Medulla oblongata (tissue), 1 donor: ENCODE measurements at regions not wholly inside any gene's neighbourhood (a gene's known extent, or its start where the extent isn't known, plus 50 kb on each side); places are given as distances from the start of the nearest gene placed in this dataset.
"Not testable (repeated sequence)": the region's sequence is repeated elsewhere in the genome, so short reads cannot be mapped to it uniquely, and the experiment has no call there.

ENCODE experiments used
- DNase-seq: peaks from one replicate; pipeline ENCODE4 v3.0.0-alpha.2; 2015; ENCODE audit errors: extremely low spot score

GRCh38 chr4:100906973-100907372, 389.2 kb upstream of the EMCN start:
- DNase-seq = no peak

- not testable (repeated sequence) for DNase-seq
Measured at GRCh38 chr4:100900945-100901344, 383.1 kb upstream of the EMCN start.

GRCh38 chr4:100900134-100900533, 382.3 kb upstream of the EMCN start:
- DNase-seq = no peak

GRCh38 chr4:100898844-100899243, 381.0 kb upstream of the EMCN start:
- DNase-seq = no peak

GRCh38 chr4:100895556-100896197, 377.9 kb upstream of the EMCN start:
- DNase-seq = no peak

GRCh38 chr4:100894339-100894870, 376.6 kb upstream of the EMCN start:
- DNase-seq = no peak

- DNase-seq = no peak
Measured at GRCh38 chr4:100891808-100892207, 374.0 kb upstream of the EMCN start.

GRCh38 chr4:100889898-100890297, 372.1 kb upstream of the EMCN start:
- DNase-seq = no peak

- DNase-seq = no peak
Measured at GRCh38 chr4:100889401-100889800, 371.6 kb upstream of the EMCN start.

GRCh38 chr4:100882661-100883060, 364.8 kb upstream of the EMCN start:
- no peak for DNase-seq

- no peak for DNase-seq
Measured at GRCh38 chr4:100881283-100881682, 363.5 kb upstream of the EMCN start.

- no peak for DNase-seq
Measured at GRCh38 chr4:100880011-100880410, 362.2 kb upstream of the EMCN start.

- no peak for DNase-seq
Measured at GRCh38 chr4:100879471-100879870, 361.6 kb upstream of the EMCN start.

- DNase-seq = no peak
Measured at GRCh38 chr4:100876546-100876945, 358.7 kb upstream of the EMCN start.

GRCh38 chr4:100875296-100876068, 357.7 kb upstream of the EMCN start:
- DNase-seq = no peak

- DNase-seq = no peak
Measured at GRCh38 chr4:100872811-100873210, 355.0 kb upstream of the EMCN start.

GRCh38 chr4:100870940-100871772, 353.3 kb upstream of the EMCN start:
- DNase-seq = no peak

GRCh38 chr4:100869276-100869675, 351.5 kb upstream of the EMCN start:
- DNase-seq = no peak

GRCh38 chr4:100868281-100868680, 350.5 kb upstream of the EMCN start:
- not testable (repeated sequence) for DNase-seq

GRCh38 chr4:100852326-100852725, 334.5 kb upstream of the EMCN start:
- DNase-seq = no peak

- peak; percentile 18 for DNase-seq
Measured at GRCh38 chr4:100849319-100849718, 331.5 kb upstream of the EMCN start.

GRCh38 chr4:100848841-100849240, 331.0 kb upstream of the EMCN start:
- DNase-seq = peak; percentile 9
